ENCODE measurements at regions not wholly inside any gene's neighbourhood (a gene's known extent, or its start where the extent isn't known, plus 50 kb on each side); places are given as distances from the start of the nearest gene placed in this dataset.

GRCh38 chr14:82501554-82501953 lies 967.9 kb upstream of the SEL1L start:
- Histone ChIP-seq H3K27ac (ENCODE audit: low read depth in 2 of 2, low read length in 2 of 2) (no peak overlapping the region), H3K4me3 (ENCODE audit: low read length in 3 of 3) (no peak overlapping the region), H3K9ac (ENCODE audit: low read length in 3 of 3) (no peak overlapping the region), H3K4me1 (ENCODE audit: control insufficient read depth in 2 of 3, insufficient read depth in 2 of 3, low read depth in 1 of 3, low read length in 3 of 3) (no peaks in the 10 kb centered on the region), H3K36me3 (ENCODE audit: control insufficient read depth in 2 of 3, insufficient read depth in 3 of 3, low read length in 3 of 3) (no peaks in the 10 kb centered on the region), H3K27me3 (ENCODE audit: control insufficient read depth, insufficient read depth, low read length) (no peaks in the 10 kb centered on the region), H3K9me3 (ENCODE audit: control insufficient read depth in 2 of 3, insufficient read depth in 1 of 3, low read length in 3 of 3) (no peaks in the 10 kb centered on the region)
- no peak for TF ChIP-seq CTCF (IDR thresholded peaks at IDR 0.05; ENCODE audit: borderline replicate concordance, extremely low read depth, insufficient read depth)
- intact Hi-C loops (cut with DNase I), result no loop called here
- FAIRE-seq, result no peak
- peak in 1 of 5 donors; percentile 18 for DNase-seq

- Histone ChIP-seq H3K4me3 (ENCODE audit: low read length in 3 of 3) (no peak overlapping the region), H3K9ac (ENCODE audit: low read length in 3 of 3) (no peak overlapping the region), H3K9me3 (ENCODE audit: control insufficient read depth in 2 of 3, insufficient read depth in 1 of 3, low read length in 3 of 3) (no peaks in the 10 kb centered on the region), H3K36me3 (ENCODE audit: control insufficient read depth in 2 of 3, insufficient read depth in 3 of 3, low read length in 3 of 3) (no peaks in the 10 kb centered on the region), H3K27me3 (ENCODE audit: control insufficient read depth, insufficient read depth, low read length) (no peaks in the 10 kb centered on the region), H3K4me1 (ENCODE audit: control insufficient read depth in 2 of 3, insufficient read depth in 2 of 3, low read depth in 1 of 3, low read length in 3 of 3) (no peaks in the 10 kb centered on the region), H3K27ac (ENCODE audit: low read depth in 2 of 2, low read length in 2 of 2) (no peak overlapping the region)
- TF ChIP-seq CTCF (IDR thresholded peaks at IDR 0.05; ENCODE audit: borderline replicate concordance, extremely low read depth, insufficient read depth), result no peak
- DNase-seq (no peak), FAIRE-seq (no peak)
- intact Hi-C loops (cut with DNase I), result no loop called here
Observed at GRCh38 chr14:82502043-82502442, 968.4 kb upstream of the SEL1L start.

GRCh38 chr14:82504894-82505293 lies 971.2 kb upstream of the SEL1L start:
- H3K27ac ChIP-seq (ENCODE audit: low read depth in 2 of 2, low read length in 2 of 2), result no peak overlapping the region
- FAIRE-seq (no peak), DNase-seq (no peak)
- H3K9me3 ChIP-seq (ENCODE audit: control insufficient read depth in 2 of 3, insufficient read depth in 1 of 3, low read length in 3 of 3), result no peaks in the 10 kb centered on the region
- no peak for TF ChIP-seq CTCF (IDR thresholded peaks at IDR 0.05; ENCODE audit: borderline replicate concordance, extremely low read depth, insufficient read depth)
- no peaks in the 10 kb centered on the region for H3K27me3 ChIP-seq (ENCODE audit: control insufficient read depth, insufficient read depth, low read length)
- no peaks in the 10 kb centered on the region for H3K4me1 ChIP-seq (ENCODE audit: control insufficient read depth in 2 of 3, insufficient read depth in 2 of 3, low read depth in 1 of 3, low read length in 3 of 3)
- intact Hi-C loops (cut with DNase I), result no loop called here
- H3K36me3 ChIP-seq (ENCODE audit: control insufficient read depth in 2 of 3, insufficient read depth in 3 of 3, low read length in 3 of 3), result no peaks in the 10 kb centered on the region
- H3K4me3 ChIP-seq (ENCODE audit: low read length in 3 of 3), result no peak overlapping the region
- H3K9ac ChIP-seq (ENCODE audit: low read length in 3 of 3), result no peak overlapping the region

- Histone ChIP-seq H3K27ac (ENCODE audit: low read depth in 2 of 2, low read length in 2 of 2) (no peak overlapping the region), H3K36me3 (ENCODE audit: control insufficient read depth in 2 of 3, insufficient read depth in 3 of 3, low read length in 3 of 3) (no peaks in the 10 kb centered on the region), H3K9ac (ENCODE audit: low read length in 3 of 3) (no peak overlapping the region), H3K4me1 (ENCODE audit: control insufficient read depth in 2 of 3, insufficient read depth in 2 of 3, low read depth in 1 of 3, low read length in 3 of 3) (no peaks in the 10 kb centered on the region), H3K4me3 (ENCODE audit: low read length in 3 of 3) (no peak overlapping the region), H3K27me3 (ENCODE audit: control insufficient read depth, insufficient read depth, low read length) (no peaks in the 10 kb centered on the region), H3K9me3 (ENCODE audit: control insufficient read depth in 2 of 3, insufficient read depth in 1 of 3, low read length in 3 of 3) (no peaks in the 10 kb centered on the region)
- no peak for FAIRE-seq
- intact Hi-C loops (cut with DNase I), result no loop called here
- DNase-seq, result no peak
- TF ChIP-seq CTCF (IDR thresholded peaks at IDR 0.05; ENCODE audit: borderline replicate concordance, extremely low read depth, insufficient read depth), result no peak
Observed at GRCh38 chr14:82510007-82510406, 976.4 kb upstream of the SEL1L start.

Data from kidney (tissue), 13 donors.